ENCODE measurements at regions not wholly inside any gene's neighbourhood (a gene's known extent, or its start where the extent isn't known, plus 50 kb on each side); places are given as distances from the start of the nearest gene placed in this dataset.

GRCh38 chr12:75965661-75966060, 65.9 kb downstream of the PHLDA1 start:
- TF ChIP-seq CTCF (conservative IDR thresholded peaks at IDR 0.05; ENCODE audit: low read depth, low read length) (no peak), POLR2A (IDR thresholded peaks at IDR 0.05; ENCODE audit: low read depth, low read length) (no peak), NFE2L2 (IDR thresholded peaks at IDR 0.05; ENCODE audit: low read depth, low read length) (no peak), CEBPB (IDR thresholded peaks at IDR 0.05; ENCODE audit: low read depth, low read length) (no peak), RAD21 (IDR thresholded peaks at IDR 0.05; ENCODE audit: low read length) (no peak), FOS (IDR thresholded peaks at IDR 0.05; ENCODE audit: low read depth, low read length) (no peak), RFX5 (IDR thresholded peaks at IDR 0.05; ENCODE audit: low read depth, low read length) (no peak), MAZ (IDR thresholded peaks at IDR 0.05; ENCODE audit: borderline replicate concordance, low read depth, low read length) (no peak), CHD1 (IDR thresholded peaks at IDR 0.05; ENCODE audit: low read depth, low read length) (no peak), BHLHE40 (IDR thresholded peaks at IDR 0.05; ENCODE audit: low read depth, low read length) (no peak), MAFK (IDR thresholded peaks at IDR 0.05; ENCODE audit: low read depth, low read length) (no peak), SMC3 (IDR thresholded peaks at IDR 0.05; ENCODE audit: low read depth, low read length) (no peak)
- TF ChIP-seq, protein P1, sequence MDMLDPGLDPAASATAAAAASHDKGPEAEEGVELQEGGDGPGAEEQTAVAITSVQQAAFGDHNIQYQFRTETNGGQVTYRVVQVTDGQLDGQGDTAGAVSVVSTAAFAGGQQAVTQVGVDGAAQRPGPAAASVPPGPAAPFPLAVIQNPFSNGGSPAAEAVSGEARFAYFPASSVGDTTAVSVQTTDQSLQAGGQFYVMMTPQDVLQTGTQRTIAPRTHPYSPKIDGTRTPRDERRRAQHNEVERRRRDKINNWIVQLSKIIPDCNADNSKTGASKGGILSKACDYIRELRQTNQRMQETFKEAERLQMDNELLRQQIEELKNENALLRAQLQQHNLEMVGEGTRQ (IDR thresholded peaks at IDR 0.05; ENCODE audit: low read depth, low read length), result no peak
- TF ChIP-seq, protein P2, sequence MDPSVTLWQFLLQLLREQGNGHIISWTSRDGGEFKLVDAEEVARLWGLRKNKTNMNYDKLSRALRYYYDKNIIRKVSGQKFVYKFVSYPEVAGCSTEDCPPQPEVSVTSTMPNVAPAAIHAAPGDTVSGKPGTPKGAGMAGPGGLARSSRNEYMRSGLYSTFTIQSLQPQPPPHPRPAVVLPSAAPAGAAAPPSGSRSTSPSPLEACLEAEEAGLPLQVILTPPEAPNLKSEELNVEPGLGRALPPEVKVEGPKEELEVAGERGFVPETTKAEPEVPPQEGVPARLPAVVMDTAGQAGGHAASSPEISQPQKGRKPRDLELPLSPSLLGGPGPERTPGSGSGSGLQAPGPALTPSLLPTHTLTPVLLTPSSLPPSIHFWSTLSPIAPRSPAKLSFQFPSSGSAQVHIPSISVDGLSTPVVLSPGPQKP (IDR thresholded peaks at IDR 0.05; ENCODE audit: borderline replicate concordance, low read depth, low read length), result no peak
